Epithelial cell of proximal tubule (primary cell): ENCODE measurements at regions not wholly inside any gene's neighbourhood (a gene's known extent, or its start where the extent isn't known, plus 50 kb on each side); places are given as distances from the start of the nearest gene placed in this dataset.

Experiments
- DNase-seq: peaks from one replicate; pipeline ENCODE4 v3.0.0-alpha.2; 2011; ENCODE audit warnings: low read depth
- H3K4me3 ChIP-seq: 2 replicates; pipeline ENCODE4 v1.5.1; 2011; ENCODE audit warnings: low read depth, mild to moderate bottlenecking, low read length
- TF ChIP-seq, protein P1 (sequence below): conservative IDR thresholded peaks from 2 replicates; pipeline ENCODE4 v1.5.1; 2012; ENCODE audit warnings: low read depth, mild to moderate bottlenecking, low read length

DNA sequence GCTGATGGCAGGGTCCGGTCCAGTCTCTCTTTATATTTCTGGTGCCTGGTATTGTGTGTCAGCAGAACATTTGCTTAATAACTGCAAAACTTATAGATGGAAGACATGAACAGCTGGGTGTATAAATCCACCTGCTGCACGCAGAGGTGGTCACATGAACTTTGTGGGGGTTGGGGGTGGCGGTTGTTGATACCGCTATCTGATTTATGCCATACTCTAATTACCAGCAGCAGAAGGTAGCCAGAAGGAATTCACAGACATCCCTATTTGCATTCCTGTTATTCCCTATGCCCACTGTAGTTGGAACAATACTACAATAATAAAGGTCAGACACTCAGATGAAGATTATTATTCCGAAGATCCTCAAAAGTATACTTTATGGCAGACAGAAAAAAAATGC, 121.6 kb upstream of the PUDP start:
- no peak for DNase-seq
- TF ChIP-seq, protein P1, sequence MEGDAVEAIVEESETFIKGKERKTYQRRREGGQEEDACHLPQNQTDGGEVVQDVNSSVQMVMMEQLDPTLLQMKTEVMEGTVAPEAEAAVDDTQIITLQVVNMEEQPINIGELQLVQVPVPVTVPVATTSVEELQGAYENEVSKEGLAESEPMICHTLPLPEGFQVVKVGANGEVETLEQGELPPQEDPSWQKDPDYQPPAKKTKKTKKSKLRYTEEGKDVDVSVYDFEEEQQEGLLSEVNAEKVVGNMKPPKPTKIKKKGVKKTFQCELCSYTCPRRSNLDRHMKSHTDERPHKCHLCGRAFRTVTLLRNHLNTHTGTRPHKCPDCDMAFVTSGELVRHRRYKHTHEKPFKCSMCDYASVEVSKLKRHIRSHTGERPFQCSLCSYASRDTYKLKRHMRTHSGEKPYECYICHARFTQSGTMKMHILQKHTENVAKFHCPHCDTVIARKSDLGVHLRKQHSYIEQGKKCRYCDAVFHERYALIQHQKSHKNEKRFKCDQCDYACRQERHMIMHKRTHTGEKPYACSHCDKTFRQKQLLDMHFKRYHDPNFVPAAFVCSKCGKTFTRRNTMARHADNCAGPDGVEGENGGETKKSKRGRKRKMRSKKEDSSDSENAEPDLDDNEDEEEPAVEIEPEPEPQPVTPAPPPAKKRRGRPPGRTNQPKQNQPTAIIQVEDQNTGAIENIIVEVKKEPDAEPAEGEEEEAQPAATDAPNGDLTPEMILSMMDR = no peak
- H3K4me3 ChIP-seq = no peak overlapping the region

DNA sequence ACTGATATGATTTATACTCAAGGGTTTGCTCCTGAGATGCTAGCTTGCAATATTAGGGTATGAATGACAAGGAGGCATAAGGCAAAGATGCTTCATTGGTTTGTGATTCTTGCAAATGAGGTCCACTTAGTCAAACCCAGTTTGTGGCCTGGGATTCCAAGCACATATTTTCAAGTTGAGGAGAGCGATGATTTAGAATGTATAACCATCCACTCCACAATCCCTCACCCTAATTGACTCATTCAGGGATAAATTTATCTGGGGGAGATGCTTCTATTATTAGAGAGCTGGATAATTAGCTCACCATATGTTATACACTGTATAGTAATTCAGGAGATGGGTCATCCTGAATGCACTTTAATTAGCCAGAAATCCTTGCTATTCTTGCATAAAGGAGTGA, 118.3 kb upstream of the PUDP start:
- TF ChIP-seq, protein P1 = no peak
- DNase-seq = no peak
- no peak overlapping the region for H3K4me3 ChIP-seq

DNA sequence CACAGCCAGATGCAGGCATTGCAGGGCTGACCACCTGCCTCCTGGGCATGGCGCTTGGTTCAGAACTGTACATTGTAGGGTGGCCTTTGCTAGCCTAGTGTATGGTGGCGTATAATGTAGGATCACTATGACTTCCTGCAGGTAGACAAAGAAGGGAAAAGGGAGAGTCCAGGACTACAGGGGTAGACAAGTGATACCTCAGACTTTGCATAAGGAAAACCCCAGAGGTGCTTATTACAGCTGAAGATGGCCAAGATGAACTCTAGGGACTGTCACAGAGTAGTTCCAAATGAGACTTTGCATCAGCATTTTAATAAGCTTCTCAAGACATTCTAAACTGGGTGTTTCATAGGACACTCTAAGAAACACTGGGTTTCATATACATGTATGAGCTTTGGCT, 116.4 kb upstream of the PUDP start:
- TF ChIP-seq, protein P1 = no peak
- DNase-seq = no peak
- no peak overlapping the region for H3K4me3 ChIP-seq

DNA sequence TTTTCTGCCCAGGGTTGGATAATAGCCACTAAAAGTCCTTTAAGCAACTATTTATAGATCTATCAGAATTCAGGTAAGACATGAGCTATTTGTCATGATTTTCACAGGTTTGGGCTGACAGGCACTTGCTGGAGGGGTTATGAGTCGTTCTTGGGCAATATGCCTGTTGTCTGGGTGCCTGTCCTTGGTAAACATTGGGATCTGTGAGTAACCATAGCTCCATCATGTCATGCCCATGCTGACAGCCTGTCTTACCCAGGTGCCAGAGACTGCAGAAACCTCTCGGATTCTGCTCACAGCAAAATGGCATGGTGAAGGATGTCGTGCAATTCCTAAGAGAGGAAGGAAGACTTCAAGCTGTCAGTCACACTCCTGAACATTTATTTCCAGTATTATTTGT, 116.0 kb upstream of the PUDP start:
- no peak overlapping the region for H3K4me3 ChIP-seq
- TF ChIP-seq, protein P1 = no peak
- DNase-seq = peak; percentile 16

DNA sequence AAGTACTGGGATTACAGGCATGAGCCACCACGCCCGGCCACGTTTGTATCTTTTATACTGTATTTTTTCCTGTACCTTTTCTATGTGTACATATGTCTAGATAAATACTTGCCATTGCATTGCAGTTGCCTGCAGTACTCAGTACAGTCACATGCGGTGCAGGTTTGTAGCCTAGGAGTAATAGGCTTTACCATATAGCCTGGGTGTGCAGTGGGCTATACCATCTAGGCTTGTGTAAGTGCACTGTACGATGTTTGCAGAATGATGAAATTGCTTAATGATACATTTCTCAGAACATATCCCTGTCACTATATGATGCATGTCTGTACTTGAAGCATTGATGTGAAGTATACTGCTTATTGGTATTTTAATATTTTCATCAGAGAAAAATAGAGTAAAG, 115.4 kb upstream of the PUDP start:
- TF ChIP-seq, protein P1 = no peak
- no peak overlapping the region for H3K4me3 ChIP-seq
- no peak for DNase-seq

DNA sequence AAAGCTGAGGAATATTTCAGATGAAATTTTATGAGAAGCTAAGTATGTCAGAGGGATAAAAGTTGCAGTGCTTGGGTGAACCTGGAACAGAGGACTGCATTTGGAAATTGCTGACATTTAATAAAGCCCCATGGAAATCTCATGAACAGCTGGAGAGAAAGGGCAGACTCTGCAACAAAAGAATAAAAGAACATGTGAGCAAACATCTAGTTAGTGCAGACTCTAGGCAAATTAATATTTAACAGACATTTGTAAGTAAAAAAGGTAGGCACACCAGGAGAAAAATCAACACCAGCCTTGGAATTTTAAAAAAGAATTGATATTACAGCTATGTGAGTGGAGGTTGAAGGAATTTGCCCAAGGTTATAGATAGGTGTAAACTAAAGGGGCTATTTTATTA, 114.6 kb upstream of the PUDP start:
- TF ChIP-seq, protein P1 = no peak
- DNase-seq = no peak
- H3K4me3 ChIP-seq = no peak overlapping the region

DNA sequence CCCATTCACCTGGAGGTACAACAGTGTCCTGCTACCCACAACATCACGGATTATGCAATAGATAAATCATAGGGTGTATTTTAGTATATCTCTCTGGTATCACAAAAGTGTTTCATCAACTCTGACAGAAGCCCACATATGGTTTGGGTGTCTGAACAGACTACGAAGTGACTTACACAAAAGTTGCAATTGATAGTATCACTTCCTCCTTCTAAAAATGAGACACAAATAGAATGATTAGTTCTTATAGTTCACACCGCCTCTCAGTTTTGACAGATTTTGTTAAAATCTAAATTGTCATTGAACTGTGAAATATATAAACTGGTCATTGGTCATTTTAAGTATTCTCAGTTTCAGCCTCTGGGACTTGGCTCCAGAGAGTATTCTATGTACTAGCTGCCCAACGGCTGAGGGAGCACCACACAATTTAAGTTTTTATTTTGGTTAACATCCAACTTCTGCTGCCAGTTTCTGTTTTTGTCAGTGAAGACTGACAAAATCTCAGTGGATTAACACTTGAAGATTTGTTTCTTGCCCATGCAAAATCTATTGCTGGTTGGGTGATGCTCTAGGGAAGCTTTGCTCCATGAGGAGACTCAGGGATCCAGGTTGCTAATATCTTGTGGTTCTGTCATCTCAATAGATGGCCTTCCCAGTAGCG, 113.8 kb upstream of the PUDP start:
- TF ChIP-seq, protein P1 = no peak
- DNase-seq = no peak
- no peak overlapping the region for H3K4me3 ChIP-seq
